Astrocyte (in vitro differentiated cells and primary cell): ENCODE measurements at regions not wholly inside any gene's neighbourhood (a gene's known extent, or its start where the extent isn't known, plus 50 kb on each side); places are given as distances from the start of the nearest gene placed in this dataset.

Source experiments
- DNase-seq: peaks from one replicate; pipeline ENCODE4 v3.0.0-alpha.2; 2010; ENCODE audit warnings: low read depth
- FAIRE-seq: peaks from 2 replicates; lab custom pipeline; 2011; peaks lifted over from hg19 to GRCh38; lab: Jason Lieb, UNC
- H2AFZ ChIP-seq: 2 replicates; pipeline ENCODE4 v1.6.0; 2012; ENCODE audit warnings: low read depth, low read length, inconsistent platforms
- H3K27ac ChIP-seq: 2 replicates; pipeline ENCODE4 v1.5.1; 2011; ENCODE audit warnings: low read depth, low read length, inconsistent platforms
- H3K27me3 ChIP-seq: 2 replicates; pipeline ENCODE4 v1.6.0; 2011; ENCODE audit warnings: low read length, inconsistent platforms; ENCODE audit not compliant: insufficient read depth
- H3K36me3 ChIP-seq: 2 replicates; pipeline ENCODE4 v1.5.1; 2011; ENCODE audit warnings: low read length, inconsistent platforms; ENCODE audit not compliant: insufficient read depth
- H3K4me1 ChIP-seq: 2 replicates; pipeline ENCODE4 v1.5.1; 2011; ENCODE audit warnings: low read length, inconsistent platforms; ENCODE audit not compliant: insufficient read depth
- H3K4me2 ChIP-seq: 2 replicates; pipeline ENCODE4 v1.6.0; 2012; ENCODE audit warnings: low read length, inconsistent platforms
- H3K4me3 ChIP-seq: 2 replicates; pipeline ENCODE4 v1.5.1; 2011; ENCODE audit warnings: low read depth, mild to moderate bottlenecking, low read length, inconsistent platforms; ENCODE audit not compliant: insufficient read depth
- H3K79me2 ChIP-seq: 2 replicates; pipeline ENCODE4 v1.6.0; 2012; ENCODE audit warnings: mild to moderate bottlenecking, low read length, inconsistent platforms; ENCODE audit not compliant: insufficient read depth
- H3K9ac ChIP-seq: 2 replicates; pipeline ENCODE4 v1.6.0; 2012; ENCODE audit warnings: mild to moderate bottlenecking, low read length, inconsistent platforms
- H3K9me3 ChIP-seq: 2 replicates; pipeline ENCODE4 v1.5.1; 2012; ENCODE audit warnings: low read depth, mild to moderate bottlenecking, low read length, inconsistent platforms; ENCODE audit not compliant: insufficient read depth
- H4K20me1 ChIP-seq: 2 replicates; pipeline ENCODE4 v1.6.0; 2012; ENCODE audit warnings: low read length, inconsistent platforms; ENCODE audit not compliant: insufficient read depth
- H3K27ac Mint-ChIP-seq: one replicate; pipeline ENCODE4 v1.8.0; 2021; ENCODE audit warnings: mild to moderate bottlenecking, mixed read lengths; ENCODE audit not compliant: unreplicated experiment
- H3K27me3 Mint-ChIP-seq: one replicate; pipeline ENCODE4 v1.8.0; 2021; ENCODE audit warnings: low read depth, mixed read lengths; ENCODE audit not compliant: unreplicated experiment
- H3K36me3 Mint-ChIP-seq: one replicate; pipeline ENCODE4 v1.8.0; 2021; ENCODE audit warnings: low read depth, mixed read lengths; ENCODE audit not compliant: unreplicated experiment
- H3K4me1 Mint-ChIP-seq: one replicate; pipeline ENCODE4 v1.8.0; 2021; ENCODE audit warnings: low read depth, mixed read lengths; ENCODE audit not compliant: unreplicated experiment
- H3K4me3 Mint-ChIP-seq: one replicate; pipeline ENCODE4 v1.8.0; 2021; ENCODE audit warnings: mild to moderate bottlenecking, moderate library complexity, mixed read lengths; ENCODE audit not compliant: unreplicated experiment
- H3K9me3 Mint-ChIP-seq: one replicate; pipeline ENCODE4 v1.8.0; 2021; ENCODE audit warnings: mild to moderate bottlenecking, mixed read lengths; ENCODE audit not compliant: unreplicated experiment
- CTCF ChIP-seq: IDR thresholded peaks from 2 replicates; pipeline ENCODE4 v1.5.1; 2011; ENCODE audit warnings: low read depth, mild to moderate bottlenecking, inconsistent platforms, low read length, moderate library complexity; ENCODE audit not compliant: insufficient read depth
- EZH2 ChIP-seq: IDR thresholded peaks from 2 replicates; pipeline ENCODE4 v1.6.1; 2012; ENCODE audit warnings: mild to moderate bottlenecking, low read length, inconsistent platforms; ENCODE audit not compliant: insufficient read depth

- no peak overlapping the region for H3K27ac ChIP-seq
- Mint-ChIP-seq H3K36me3 (no peaks in the 10 kb centered on the region), H3K9me3 (no peaks in the 10 kb centered on the region), H3K4me1 (peaks cover 10% of the 10 kb centered on the region), H3K27ac (no peak overlapping the region), H3K27me3 (peaks cover 14% of the 10 kb centered on the region), H3K4me3 (no peak overlapping the region)
- no peak overlapping the region for H3K4me2 ChIP-seq
- peaks cover 4% of the 10 kb centered on the region for H3K4me1 ChIP-seq
- H3K9ac ChIP-seq: no peak overlapping the region
- no peak for FAIRE-seq
- H3K36me3 ChIP-seq: no peaks in the 10 kb centered on the region
- no peak overlapping the region for H3K4me3 ChIP-seq
- H2AFZ ChIP-seq: no peak overlapping the region
- DNase-seq: peak; percentile 44
- no peaks in the 10 kb centered on the region for H4K20me1 ChIP-seq
- H3K79me2 ChIP-seq: no peaks in the 10 kb centered on the region
- H3K27me3 ChIP-seq: no peaks in the 10 kb centered on the region
- TF ChIP-seq EZH2 (no peak), CTCF (no peak)
- no peaks in the 10 kb centered on the region for H3K9me3 ChIP-seq
Observed at GRCh38 chr5:17087035-17087434, 130.4 kb upstream of the BASP1 start.

- Histone ChIP-seq H3K36me3 (no peaks in the 10 kb centered on the region), H3K27ac (no peak overlapping the region), H4K20me1 (no peaks in the 10 kb centered on the region), H3K79me2 (no peaks in the 10 kb centered on the region), H3K4me3 (no peak overlapping the region), H3K27me3 (no peaks in the 10 kb centered on the region), H3K4me2 (no peak overlapping the region), H3K9me3 (no peaks in the 10 kb centered on the region), H2AFZ (no peak overlapping the region), H3K9ac (no peak overlapping the region), H3K4me1 (peaks cover 4% of the 10 kb centered on the region)
- Mint-ChIP-seq H3K4me1 (peaks cover 10% of the 10 kb centered on the region), H3K36me3 (no peaks in the 10 kb centered on the region), H3K27ac (no peak overlapping the region), H3K4me3 (no peak overlapping the region), H3K27me3 (peaks cover 17% of the 10 kb centered on the region), H3K9me3 (no peaks in the 10 kb centered on the region)
- DNase-seq (no peak), FAIRE-seq (no peak)
- TF ChIP-seq EZH2 (no peak), CTCF (no peak)
Observed at GRCh38 chr5:17088051-17088450, 129.4 kb upstream of the BASP1 start.

- Mint-ChIP-seq H3K27me3 (peaks cover 15% of the 10 kb centered on the region), H3K36me3 (no peaks in the 10 kb centered on the region), H3K9me3 (no peaks in the 10 kb centered on the region), H3K4me3 (no peak overlapping the region), H3K4me1 (peaks cover 10% of the 10 kb centered on the region), H3K27ac (no peak overlapping the region)
- no peak overlapping the region for H3K9ac ChIP-seq
- FAIRE-seq: no peak
- H3K4me2 ChIP-seq: no peak overlapping the region
- no peaks in the 10 kb centered on the region for H3K36me3 ChIP-seq
- H3K9me3 ChIP-seq: no peaks in the 10 kb centered on the region
- no peak overlapping the region for H3K4me3 ChIP-seq
- no peak overlapping the region for H3K27ac ChIP-seq
- no peaks in the 10 kb centered on the region for H4K20me1 ChIP-seq
- H3K79me2 ChIP-seq: no peaks in the 10 kb centered on the region
- no peak overlapping the region for H2AFZ ChIP-seq
- DNase-seq: no peak
- H3K27me3 ChIP-seq: no peaks in the 10 kb centered on the region
- peaks cover 4% of the 10 kb centered on the region for H3K4me1 ChIP-seq
- TF ChIP-seq EZH2 (no peak), CTCF (no peak)
Observed at GRCh38 chr5:17089001-17089400, 128.4 kb upstream of the BASP1 start.
